ENCODE measurements at regions not wholly inside any gene's neighbourhood (a gene's known extent, or its start where the extent isn't known, plus 50 kb on each side); places are given as distances from the start of the nearest gene placed in this dataset.

GRCh38 chr5:87581661-87582060 is 168.9 kb upstream of the CCNH start:
- no peak for TF ChIP-seq CTCF (conservative IDR thresholded peaks at IDR 0.05 in 1 of 2, IDR thresholded peaks at IDR 0.05 in 1 of 2; ENCODE audit: extremely low read depth in 1 of 2, insufficient read depth in 1 of 2, low read depth in 1 of 2, low read length in 2 of 2)
- TF ChIP-seq EZH2 (IDR thresholded peaks at IDR 0.05; ENCODE audit: borderline replicate concordance, low read length): no peak
